OCI-LY7 (cell line): ENCODE measurements at regions not wholly inside any gene's neighbourhood (a gene's known extent, or its start where the extent isn't known, plus 50 kb on each side); places are given as distances from the start of the nearest gene placed in this dataset.

ENCODE experiments used
- BruUV-seq: library from RNA; stranded (reverse); fragments of 400-500 nt; replicated peaks from 2 replicates; lab custom pipeline; 2021; lab: Mats Ljungman, UMichigan
- CTCF ChIA-PET: fragments of 300-600 bp; sonication (Branson Sonifier 250); formaldehyde crosslinking; loops from one replicate; lab custom pipeline; 2022; ENCODE audit warnings: antibody characterized with exemption; ENCODE audit not compliant: unreplicated experiment; lab: Charles Lee
- POLR2A ChIA-PET: fragments of 300-600 bp; sonication (Branson Sonifier 250); formaldehyde crosslinking; loops from one replicate; lab custom pipeline; 2022; ENCODE audit warnings: antibody characterized with exemption; lab: Charles Lee
- DNase-seq: peaks from one replicate; pipeline ENCODE4 v3.0.0-alpha.2; 2015; ENCODE audit warnings: low spot score
- H2AFZ ChIP-seq: fragments of 200-600 bp; sonication (generic), shearing (Covaris generic); 2 replicates; pipeline ENCODE4 v1.6.1; 2014; ENCODE audit warnings: mild to moderate bottlenecking, antibody characterized with exemption, low read length, moderate library complexity
- H3K27ac ChIP-seq: fragments of 200-600 bp; sonication (generic); 2 replicates; pipeline ENCODE4 v1.5.1; 2014; ENCODE audit warnings: mixed run types, low read depth, mild to moderate bottlenecking, moderate library complexity, low read length, inconsistent platforms; ENCODE audit not compliant: poor library complexity, severe bottlenecking
- H3K36me3 ChIP-seq: fragments of 200-600 bp; sonication (generic); 2 replicates; pipeline ENCODE4 v1.6.1; 2014; ENCODE audit warnings: mild to moderate bottlenecking, antibody characterized with exemption, low read length, moderate library complexity, mixed read lengths; ENCODE audit not compliant: insufficient read depth
- H3K4me1 ChIP-seq: fragments of 200-600 bp; sonication (generic); 2 replicates; pipeline ENCODE4 v1.5.1; 2014; ENCODE audit warnings: mild to moderate bottlenecking, low read length; ENCODE audit not compliant: insufficient read depth, poor library complexity, severe bottlenecking
- H3K4me2 ChIP-seq: fragments of 200-600 bp; sonication (generic); 2 replicates; pipeline ENCODE4 v1.6.1; 2014; ENCODE audit warnings: mild to moderate bottlenecking, low read length
- H3K4me3 ChIP-seq: fragments of 200-600 bp; sonication (generic); 2 replicates; pipeline ENCODE4 v1.5.1; 2014; ENCODE audit warnings: mild to moderate bottlenecking, low read depth, low read length; ENCODE audit not compliant: poor library complexity, severe bottlenecking
- H3K79me2 ChIP-seq: fragments of 200-600 bp; sonication (generic); 2 replicates; pipeline ENCODE4 v1.6.1; 2016; ENCODE audit warnings: low read depth, mild to moderate bottlenecking, low read length, moderate library complexity, mixed read lengths; ENCODE audit not compliant: insufficient read depth
- H3K9me2 ChIP-seq: fragments of 200-600 bp; sonication (generic); 2 replicates; pipeline ENCODE4 v1.6.1; 2016; ENCODE audit warnings: mild to moderate bottlenecking, low read length, mixed read lengths; ENCODE audit not compliant: insufficient read depth
- H3K9me3 ChIP-seq: fragments of 200-600 bp; sonication (generic); 2 replicates; pipeline ENCODE4 v1.6.1; 2014; ENCODE audit warnings: mild to moderate bottlenecking, mixed run types, low read length, mixed read lengths
- H4K20me1 ChIP-seq: fragments of 200-600 bp; sonication (generic); 2 replicates; pipeline ENCODE4 v1.6.1; 2014; ENCODE audit warnings: mild to moderate bottlenecking, antibody characterized with exemption, low read length, moderate library complexity, mixed read lengths; ENCODE audit not compliant: insufficient read depth
- CTCF ChIP-seq: fragments of 200-600 bp; sonication (generic); conservative IDR thresholded peaks from 2 replicates; pipeline ENCODE4 v1.5.1; 2014; ENCODE audit warnings: mild to moderate bottlenecking, antibody characterized with exemption, low read length, moderate library complexity, mixed read lengths
- EZH2phosphoT487 ChIP-seq: fragments of 200-600 bp; sonication (generic); IDR thresholded peaks from 2 replicates; pipeline ENCODE4 v1.6.1; 2018; ENCODE audit warnings: low read depth, borderline replicate concordance, mild to moderate bottlenecking, mixed run types, antibody characterized with exemption, low read length, moderate library complexity, mixed read lengths
- intact Hi-C: fragments of 100-400 bp; cut with micrococcal nuclease; formaldehyde crosslinking; loops from one replicate; pipeline ENCODE4 v1.10.0; 2022; ENCODE audit not compliant: unreplicated experiment

DNA sequence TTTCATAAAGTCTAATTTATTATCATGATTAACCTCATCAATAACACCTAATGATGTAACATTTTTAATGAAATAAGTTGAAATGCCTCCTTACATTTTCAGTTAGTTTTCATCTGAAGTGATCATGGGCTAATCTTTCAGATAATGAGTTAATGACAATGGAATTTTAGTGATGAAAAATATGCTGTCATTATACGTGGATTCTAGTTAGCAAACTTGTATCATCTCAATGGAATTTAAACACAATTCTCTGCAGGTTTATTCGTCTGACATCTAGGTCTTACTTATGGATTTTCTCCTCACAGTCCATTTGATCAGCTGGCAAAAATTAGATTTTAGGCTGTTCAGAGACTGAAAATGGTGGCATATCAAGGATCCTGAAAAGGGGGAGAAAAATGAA lies 885.0 kb downstream of the SLC4A3 start:
- no peaks in the 10 kb centered on the region for H3K36me3 ChIP-seq
- ChIA-PET POLR2A (no interaction called here), CTCF (no interaction called here)
- H3K9me3 ChIP-seq, result no peaks in the 10 kb centered on the region
- TF ChIP-seq EZH2phosphoT487 (no peak), CTCF (no peak)
- no peaks in the 10 kb centered on the region for H3K9me2 ChIP-seq
- intact Hi-C loops, result no loop called here
- H2AFZ ChIP-seq, result no peak overlapping the region
- H3K27ac ChIP-seq, result no peak overlapping the region
- H3K4me3 ChIP-seq, result no peak overlapping the region
- no peaks in the 10 kb centered on the region for H3K4me1 ChIP-seq
- H3K4me2 ChIP-seq, result no peak overlapping the region
- no peak for DNase-seq
- no TSS peak for BruUV-seq
- no peaks in the 10 kb centered on the region for H4K20me1 ChIP-seq
- no peaks in the 10 kb centered on the region for H3K79me2 ChIP-seq

- no TSS peak for BruUV-seq
These were observed 886.3 kb downstream of the SLC4A3 start for GRCh38 chr2:220513573-220514288.

More at GRCh38 chr2:220513573-220514288, 886.3 kb downstream of the SLC4A3 start:
- TF ChIP-seq EZH2phosphoT487, result no peak
- no peak for TF ChIP-seq CTCF
- H2AFZ ChIP-seq, result no peak overlapping the region
- intact Hi-C loops, result no loop called here
- H3K27ac ChIP-seq, result no peak overlapping the region
- H3K4me1 ChIP-seq, result no peaks in the 10 kb centered on the region
- POLR2A ChIA-PET, result interaction anchor here (0.5 to 0.7 kb wide), 4 partner anchors 26 to 976 kb away, joined by 3 to 7 read pairs (median 4); no protein-coding TSS in a partner anchor
- H3K36me3 ChIP-seq, result no peaks in the 10 kb centered on the region
- no peaks in the 10 kb centered on the region for H3K9me3 ChIP-seq
- no peak overlapping the region for H3K4me3 ChIP-seq
- no peak for DNase-seq
- no peak overlapping the region for H3K4me2 ChIP-seq
- no peaks in the 10 kb centered on the region for H4K20me1 ChIP-seq
- H3K79me2 ChIP-seq, result no peaks in the 10 kb centered on the region
- H3K9me2 ChIP-seq, result no peaks in the 10 kb centered on the region
- CTCF ChIA-PET, result no interaction called here
